Smooth muscle cell (in vitro differentiated cells): ENCODE measurements at regions not wholly inside any gene's neighbourhood (a gene's known extent, or its start where the extent isn't known, plus 50 kb on each side); places are given as distances from the start of the nearest gene placed in this dataset.
"Not testable (repeated sequence)": the region's sequence is repeated elsewhere in the genome, so short reads cannot be mapped to it uniquely, and the experiment has no call there.

ENCODE experiments used
- DNase-seq: peaks from one replicate; lab custom pipeline; 2025; ENCODE audit not compliant: unreplicated experiment; lab: John Stamatoyannopoulos, UW
- H2AFZ ChIP-seq: fragments of 200-600 bp; sonication (generic); 2 replicates; pipeline ENCODE4 v1.6.0; 2016; ENCODE audit warnings: antibody characterized with exemption, low read depth, mild to moderate bottlenecking
- H3F3A ChIP-seq: fragments of 200-600 bp; sonication (generic); 2 replicates; pipeline ENCODE4 v1.6.0; 2017; ENCODE audit warnings: antibody characterized with exemption, low read depth
- H3K27ac ChIP-seq: fragments of 200-600 bp; sonication (generic); 2 replicates; pipeline ENCODE4 v1.5.1; 2016; ENCODE audit warnings: low read depth, mild to moderate bottlenecking
- H3K27me3 ChIP-seq: fragments of 200-600 bp; sonication (generic); 2 replicates; pipeline ENCODE4 v1.6.1; 2016; ENCODE audit warnings: low read depth, mild to moderate bottlenecking
- H3K36me3 ChIP-seq: fragments of 200-600 bp; sonication (generic); 2 replicates; pipeline ENCODE4 v1.5.1; 2016; ENCODE audit warnings: low read depth
- H3K4me1 ChIP-seq: fragments of 200-600 bp; sonication (generic); 2 replicates; pipeline ENCODE4 v1.5.1; 2016; ENCODE audit warnings: low read depth
- H3K4me2 ChIP-seq: fragments of 200-600 bp; sonication (generic); 2 replicates; pipeline ENCODE4 v1.6.0; 2016; ENCODE audit warnings: mild to moderate bottlenecking
- H3K4me3 ChIP-seq: fragments of 200-600 bp; sonication (generic); 2 replicates; pipeline ENCODE4 v1.5.1; 2016; ENCODE audit warnings: mild to moderate bottlenecking
- H3K79me2 ChIP-seq: fragments of 200-600 bp; sonication (generic); 2 replicates; pipeline ENCODE4 v1.6.0; 2016; ENCODE audit warnings: low read depth, mild to moderate bottlenecking
- H3K9ac ChIP-seq: fragments of 200-600 bp; sonication (generic); 2 replicates; pipeline ENCODE4 v1.6.0; 2016; ENCODE audit warnings: low read depth
- H3K9me3 ChIP-seq: fragments of 200-600 bp; sonication (generic); replicated peaks from 2 replicates; pipeline ENCODE4 v1.5.1; 2016; ENCODE audit warnings: low read depth
- H4K20me1 ChIP-seq: fragments of 200-600 bp; sonication (generic); 2 replicates; pipeline ENCODE4 v1.6.0; 2016; ENCODE audit warnings: low read depth
- CTCF ChIP-seq: fragments of 200-600 bp; sonication (generic); IDR thresholded peaks from 2 replicates; pipeline ENCODE4 v1.5.1; 2017; ENCODE audit warnings: borderline replicate concordance, mild to moderate bottlenecking, antibody characterized with exemption; ENCODE audit not compliant: insufficient read depth, poor library complexity, severe bottlenecking
- WGBS: methylation state at CpG from one replicate; pipeline ENCODE4 v1.1.7; 2016; ENCODE audit warnings: low lambda C conversion rate; 5-methylcytosine and 5-hydroxymethylcytosine counted together

GRCh38 chr4:12360391-12360790 lies 931.7 kb upstream of the HS3ST1 start:
- Histone ChIP-seq H3K9me3 (no peaks in the 10 kb centered on the region), H3K27ac (no peak overlapping the region), H3K4me3 (no peak overlapping the region), H3K27me3 (no peaks in the 10 kb centered on the region), H3K4me1 (peaks cover 4% of the 10 kb centered on the region), H3K36me3 (no peaks in the 10 kb centered on the region), H3F3A (no peaks in the 10 kb centered on the region), H4K20me1 (no peaks in the 10 kb centered on the region), H2AFZ (no peak overlapping the region), H3K9ac (no peak overlapping the region), H3K79me2 (no peaks in the 10 kb centered on the region), H3K4me2 (no peak overlapping the region)
- no peak for DNase-seq
- no peak for TF ChIP-seq CTCF
- WGBS = 95% methylated on average over 1 of the region's 1 CpG

GRCh38 chr4:12359420-12359819 lies 930.7 kb upstream of the HS3ST1 start:
- peaks cover 4% of the 10 kb centered on the region for H3K4me1 ChIP-seq
- no peak for DNase-seq
- no peaks in the 10 kb centered on the region for H3K27me3 ChIP-seq
- no peak overlapping the region for H2AFZ ChIP-seq
- no peak overlapping the region for H3K4me2 ChIP-seq
- H3K79me2 ChIP-seq = no peaks in the 10 kb centered on the region
- H3K27ac ChIP-seq = no peak overlapping the region
- no peak overlapping the region for H3K9ac ChIP-seq
- H4K20me1 ChIP-seq = no peaks in the 10 kb centered on the region
- TF ChIP-seq CTCF = no peak
- no peaks in the 10 kb centered on the region for H3F3A ChIP-seq
- no peak overlapping the region for H3K4me3 ChIP-seq
- WGBS = 75% methylated on average over 3 of the region's 3 CpGs
- H3K9me3 ChIP-seq = no peaks in the 10 kb centered on the region
- no peaks in the 10 kb centered on the region for H3K36me3 ChIP-seq

GRCh38 chr4:12333083-12333482 lies 904.4 kb upstream of the HS3ST1 start:
- H4K20me1 ChIP-seq, H3K9me3 ChIP-seq, H3K36me3 ChIP-seq, H3K27ac ChIP-seq, H3K4me2 ChIP-seq, H3K79me2 ChIP-seq, DNase-seq, H3K4me1 ChIP-seq, H3F3A ChIP-seq, H2AFZ ChIP-seq, H3K4me3 ChIP-seq, H3K9ac ChIP-seq, H3K27me3 ChIP-seq: not testable (repeated sequence)
- WGBS = 96% methylated on average over 2 of the region's 2 CpGs

- TF ChIP-seq CTCF = no peak
- DNase-seq = no peak
- H3K36me3 ChIP-seq = no peaks in the 10 kb centered on the region
Observed at GRCh38 chr4:12324965-12325364, 896.3 kb upstream of the HS3ST1 start.

More at GRCh38 chr4:12324965-12325364, 896.3 kb upstream of the HS3ST1 start:
- no peaks in the 10 kb centered on the region for H3K79me2 ChIP-seq
- no peaks in the 10 kb centered on the region for H4K20me1 ChIP-seq
- no peaks in the 10 kb centered on the region for H3K27me3 ChIP-seq
- no peaks in the 10 kb centered on the region for H3K4me1 ChIP-seq
- H3K4me2 ChIP-seq = no peak overlapping the region
- no peak overlapping the region for H3K4me3 ChIP-seq
- H3K9me3 ChIP-seq = no peaks in the 10 kb centered on the region
- no peak overlapping the region for H3K9ac ChIP-seq
- no peak overlapping the region for H3K27ac ChIP-seq
- 77% methylated on average over 1 of the region's 1 CpG for WGBS
- H3F3A ChIP-seq = no peaks in the 10 kb centered on the region
- no peak overlapping the region for H2AFZ ChIP-seq
